Type B pancreatic cell (in vitro differentiated cells): ENCODE measurements at regions not wholly inside any gene's neighbourhood (a gene's known extent, or its start where the extent isn't known, plus 50 kb on each side); places are given as distances from the start of the nearest gene placed in this dataset.

Source experiments
- DNase-seq: peaks from one replicate; pipeline ENCODE4 v3.0.0; 2021; ENCODE audit warnings: mixed read lengths; ENCODE audit not compliant: unreplicated experiment; ENCODE audit errors: extremely low spot score
- H3K27ac Mint-ChIP-seq: 2 replicates; pipeline ENCODE4 v1.8.0; 2021; ENCODE audit warnings: mild to moderate bottlenecking, mixed read lengths
- H3K27me3 Mint-ChIP-seq: 2 replicates; pipeline ENCODE4 v1.8.0; 2021; ENCODE audit warnings: mixed read lengths
- H3K36me3 Mint-ChIP-seq: 2 replicates; pipeline ENCODE4 v1.8.0; 2021; ENCODE audit warnings: mixed read lengths
- H3K4me1 Mint-ChIP-seq: one replicate; pipeline ENCODE4 v1.8.0; 2021; ENCODE audit warnings: mixed read lengths; ENCODE audit not compliant: unreplicated experiment
- H3K4me3 Mint-ChIP-seq: 2 replicates; pipeline ENCODE4 v1.8.0; 2021; ENCODE audit warnings: mild to moderate bottlenecking, mixed read lengths
- H3K9me3 Mint-ChIP-seq: 2 replicates; pipeline ENCODE4 v1.8.0; 2021; ENCODE audit warnings: mixed read lengths
- TF ChIP-seq, protein P1 (sequence below): fragments of 200-600 bp; sonication (generic); conservative IDR thresholded peaks from 2 replicates; pipeline ENCODE4 v1.5.0; 2021; ENCODE audit warnings: antibody characterized with exemption, mild to moderate bottlenecking

- Mint-ChIP-seq H3K9me3 (no peaks in the 10 kb centered on the region), H3K36me3 (no peaks in the 10 kb centered on the region), H3K27me3 (peaks cover 18% of the 10 kb centered on the region), H3K27ac (no peak overlapping the region), H3K4me1 (peaks cover 5% of the 10 kb centered on the region), H3K4me3 (no peak overlapping the region)
- TF ChIP-seq, protein P1, sequence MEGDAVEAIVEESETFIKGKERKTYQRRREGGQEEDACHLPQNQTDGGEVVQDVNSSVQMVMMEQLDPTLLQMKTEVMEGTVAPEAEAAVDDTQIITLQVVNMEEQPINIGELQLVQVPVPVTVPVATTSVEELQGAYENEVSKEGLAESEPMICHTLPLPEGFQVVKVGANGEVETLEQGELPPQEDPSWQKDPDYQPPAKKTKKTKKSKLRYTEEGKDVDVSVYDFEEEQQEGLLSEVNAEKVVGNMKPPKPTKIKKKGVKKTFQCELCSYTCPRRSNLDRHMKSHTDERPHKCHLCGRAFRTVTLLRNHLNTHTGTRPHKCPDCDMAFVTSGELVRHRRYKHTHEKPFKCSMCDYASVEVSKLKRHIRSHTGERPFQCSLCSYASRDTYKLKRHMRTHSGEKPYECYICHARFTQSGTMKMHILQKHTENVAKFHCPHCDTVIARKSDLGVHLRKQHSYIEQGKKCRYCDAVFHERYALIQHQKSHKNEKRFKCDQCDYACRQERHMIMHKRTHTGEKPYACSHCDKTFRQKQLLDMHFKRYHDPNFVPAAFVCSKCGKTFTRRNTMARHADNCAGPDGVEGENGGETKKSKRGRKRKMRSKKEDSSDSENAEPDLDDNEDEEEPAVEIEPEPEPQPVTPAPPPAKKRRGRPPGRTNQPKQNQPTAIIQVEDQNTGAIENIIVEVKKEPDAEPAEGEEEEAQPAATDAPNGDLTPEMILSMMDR: no peak
- no peak for DNase-seq
Measured at GRCh38 chr18:25895518-25895917, 194.9 kb downstream of the SS18 start.

DNA sequence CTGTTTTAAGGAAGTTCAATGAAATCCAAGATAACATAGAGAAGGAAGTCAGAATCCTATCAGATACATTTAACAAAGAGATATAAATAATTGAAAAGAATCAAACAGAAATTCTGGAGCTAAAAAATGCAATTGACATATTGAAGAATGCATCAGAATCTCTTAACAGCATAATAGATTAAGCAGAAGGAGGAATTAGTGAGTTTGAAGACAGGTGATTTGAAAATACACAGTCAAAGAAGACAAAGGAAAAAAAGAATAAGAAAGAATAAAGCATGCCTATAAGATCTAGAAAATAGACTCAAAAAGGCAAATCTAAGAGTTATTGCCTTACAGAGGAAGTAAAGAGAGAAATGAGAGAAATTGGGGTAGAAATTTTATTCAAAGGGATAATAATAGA is 204.1 kb downstream of the SS18 start:
- H3K4me3 Mint-ChIP-seq: no peak overlapping the region
- DNase-seq: no peak
- no peaks in the 10 kb centered on the region for H3K4me1 Mint-ChIP-seq
- TF ChIP-seq, protein P1: no peak
- H3K36me3 Mint-ChIP-seq: no peaks in the 10 kb centered on the region
- H3K27ac Mint-ChIP-seq: no peak overlapping the region
- no peaks in the 10 kb centered on the region for H3K27me3 Mint-ChIP-seq
- H3K9me3 Mint-ChIP-seq: peaks cover 17% of the 10 kb centered on the region

- no peak overlapping the region for H3K4me3 Mint-ChIP-seq
- no peak for DNase-seq
- H3K27me3 Mint-ChIP-seq: peaks cover 14% of the 10 kb centered on the region
- H3K9me3 Mint-ChIP-seq: peaks cover 12% of the 10 kb centered on the region
- no peaks in the 10 kb centered on the region for H3K36me3 Mint-ChIP-seq
- H3K27ac Mint-ChIP-seq: no peak overlapping the region
- no peaks in the 10 kb centered on the region for H3K4me1 Mint-ChIP-seq
- TF ChIP-seq, protein P1: no peak
Measured at GRCh38 chr18:25883091-25883490, 207.3 kb downstream of the SS18 start.

DNA sequence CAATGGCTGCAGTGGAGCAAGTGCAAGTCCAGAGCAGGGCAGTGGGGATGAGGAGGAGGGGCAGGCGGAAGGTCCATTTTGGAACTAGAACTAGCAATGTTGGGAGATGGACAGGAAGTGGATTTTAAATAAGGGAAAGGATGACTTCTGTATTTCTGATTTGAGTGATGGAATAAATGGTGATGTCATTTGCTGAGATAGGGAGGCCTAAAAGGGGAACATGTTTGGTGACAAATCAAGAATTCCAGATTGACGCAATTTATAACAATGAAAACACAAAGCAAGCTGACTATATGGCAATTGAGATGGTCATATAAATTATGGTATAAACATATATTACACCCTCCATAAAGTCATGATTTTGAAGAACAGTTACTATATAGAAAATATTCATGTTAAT is 209.3 kb downstream of the SS18 start:
- Mint-ChIP-seq H3K9me3 (peaks cover 3% of the 10 kb centered on the region), H3K36me3 (no peaks in the 10 kb centered on the region), H3K27ac (no peak overlapping the region), H3K4me3 (no peak overlapping the region), H3K4me1 (peaks cover 11% of the 10 kb centered on the region), H3K27me3 (peaks cover 21% of the 10 kb centered on the region)
- DNase-seq: no peak
- TF ChIP-seq, protein P1: no peak

GRCh38 chr18:25880441-25880840 is 210.0 kb downstream of the SS18 start:
- no peak overlapping the region for H3K4me3 Mint-ChIP-seq

More at GRCh38 chr18:25880441-25880840, 210.0 kb downstream of the SS18 start:
- Mint-ChIP-seq H3K9me3 (peaks cover 4% of the 10 kb centered on the region), H3K27ac (no peak overlapping the region), H3K4me1 (peaks cover 18% of the 10 kb centered on the region), H3K36me3 (no peaks in the 10 kb centered on the region), H3K27me3 (peaks cover 26% of the 10 kb centered on the region)
- no peak for DNase-seq
- TF ChIP-seq, protein P1: no peak
